ENCODE measurements at regions not wholly inside any gene's neighbourhood (a gene's known extent, or its start where the extent isn't known, plus 50 kb on each side); places are given as distances from the start of the nearest gene placed in this dataset.

DNA sequence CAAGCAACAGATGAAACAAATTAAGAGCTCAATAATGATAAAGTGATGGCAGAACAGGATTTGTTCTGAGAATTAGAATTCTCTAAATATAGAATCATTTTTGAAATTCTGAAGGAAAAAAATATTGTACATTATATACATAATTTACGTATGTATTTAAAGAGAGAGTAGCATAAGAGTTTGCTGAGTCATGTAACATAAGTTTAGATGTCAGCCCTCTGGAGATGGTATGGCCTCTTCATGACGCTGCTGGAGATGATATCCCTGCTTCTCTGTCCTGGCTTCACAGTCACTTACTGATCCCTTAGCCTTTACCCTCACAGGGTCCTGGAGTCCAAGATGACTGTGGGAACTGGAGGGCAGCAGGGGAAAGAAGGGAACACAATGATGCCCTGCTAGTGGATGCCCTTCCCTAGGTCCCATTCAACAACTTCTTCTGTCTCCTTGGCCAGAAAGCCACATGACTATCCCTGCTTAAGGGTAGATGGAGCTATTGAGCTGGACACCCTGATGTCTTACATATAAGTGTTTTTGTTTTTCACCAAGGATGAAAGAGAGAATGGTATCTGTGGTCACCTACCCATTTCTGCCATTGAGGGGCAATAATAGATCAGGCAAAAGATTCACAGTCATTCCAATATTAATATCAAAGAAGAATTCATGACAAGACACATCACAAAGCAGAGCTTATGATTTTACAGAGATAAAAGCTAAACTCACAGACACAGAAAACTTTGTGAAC lies 753.1 kb downstream of the TBC1D22A start:
- TF ChIP-seq ZNF624 (tag by site-specific recombination; IDR thresholded peaks at IDR 0.05) (no peak), ZNF391 (tag by site-specific recombination; IDR thresholded peaks at IDR 0.05; ENCODE audit: borderline replicate concordance, low read depth) (no peak), ZNF274 (IDR thresholded peaks at IDR 0.05; ENCODE audit: low read length) (no peak), ZNF274 (tag by site-specific recombination; IDR thresholded peaks at IDR 0.05; ENCODE audit: borderline replicate concordance) (no peak), ZNF112 (tag by site-specific recombination; IDR thresholded peaks at IDR 0.05) (no peak), ZNF311 (tag by site-specific recombination; IDR thresholded peaks at IDR 0.05; ENCODE audit: borderline replicate concordance) (no peak), ZFP3 (tag by site-specific recombination; IDR thresholded peaks at IDR 0.05; ENCODE audit: low read depth) (no peak), ZNF548 (tag by site-specific recombination; IDR thresholded peaks at IDR 0.05) (no peak), SP3 (tag by site-specific recombination; IDR thresholded peaks at IDR 0.05) (no peak), KLF7 (tag by site-specific recombination; IDR thresholded peaks at IDR 0.05; ENCODE audit: borderline replicate concordance) (no peak), TCF7L2 (IDR thresholded peaks at IDR 0.05; ENCODE audit: borderline replicate concordance, low read depth, low read length) (no peak), ZNF184 (tag by site-specific recombination; IDR thresholded peaks at IDR 0.05) (no peak), ZEB2 (tag by site-specific recombination; IDR thresholded peaks at IDR 0.05) (no peak), SALL2 (tag by site-specific recombination; IDR thresholded peaks at IDR 0.05; ENCODE audit: borderline replicate concordance) (no peak)
- TF ChIP-seq, protein P1, sequence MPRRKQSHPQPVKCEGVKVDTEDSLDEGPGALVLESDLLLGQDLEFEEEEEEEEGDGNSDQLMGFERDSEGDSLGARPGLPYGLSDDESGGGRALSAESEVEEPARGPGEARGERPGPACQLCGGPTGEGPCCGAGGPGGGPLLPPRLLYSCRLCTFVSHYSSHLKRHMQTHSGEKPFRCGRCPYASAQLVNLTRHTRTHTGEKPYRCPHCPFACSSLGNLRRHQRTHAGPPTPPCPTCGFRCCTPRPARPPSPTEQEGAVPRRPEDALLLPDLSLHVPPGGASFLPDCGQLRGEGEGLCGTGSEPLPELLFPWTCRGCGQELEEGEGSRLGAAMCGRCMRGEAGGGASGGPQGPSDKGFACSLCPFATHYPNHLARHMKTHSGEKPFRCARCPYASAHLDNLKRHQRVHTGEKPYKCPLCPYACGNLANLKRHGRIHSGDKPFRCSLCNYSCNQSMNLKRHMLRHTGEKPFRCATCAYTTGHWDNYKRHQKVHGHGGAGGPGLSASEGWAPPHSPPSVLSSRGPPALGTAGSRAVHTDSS (tag by site-specific recombination; IDR thresholded peaks at IDR 0.05) = no peak
- TF ChIP-seq, protein P2, sequence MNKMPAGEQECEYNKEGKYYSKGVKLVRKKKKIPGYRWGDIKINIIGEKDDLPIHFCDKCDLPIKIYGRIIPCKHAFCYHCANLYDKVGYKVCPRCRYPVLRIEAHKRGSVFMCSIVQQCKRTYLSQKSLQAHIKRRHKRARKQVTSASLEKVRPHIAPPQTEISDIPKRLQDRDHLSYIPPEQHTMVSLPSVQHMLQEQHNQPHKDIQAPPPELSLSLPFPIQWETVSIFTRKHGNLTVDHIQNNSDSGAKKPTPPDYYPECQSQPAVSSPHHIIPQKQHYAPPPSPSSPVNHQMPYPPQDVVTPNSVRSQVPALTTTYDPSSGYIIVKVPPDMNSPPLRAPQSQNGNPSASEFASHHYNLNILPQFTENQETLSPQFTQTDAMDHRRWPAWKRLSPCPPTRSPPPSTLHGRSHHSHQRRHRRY (tag by site-specific recombination; IDR thresholded peaks at IDR 0.05) = no peak
- TF ChIP-seq, protein P3, sequence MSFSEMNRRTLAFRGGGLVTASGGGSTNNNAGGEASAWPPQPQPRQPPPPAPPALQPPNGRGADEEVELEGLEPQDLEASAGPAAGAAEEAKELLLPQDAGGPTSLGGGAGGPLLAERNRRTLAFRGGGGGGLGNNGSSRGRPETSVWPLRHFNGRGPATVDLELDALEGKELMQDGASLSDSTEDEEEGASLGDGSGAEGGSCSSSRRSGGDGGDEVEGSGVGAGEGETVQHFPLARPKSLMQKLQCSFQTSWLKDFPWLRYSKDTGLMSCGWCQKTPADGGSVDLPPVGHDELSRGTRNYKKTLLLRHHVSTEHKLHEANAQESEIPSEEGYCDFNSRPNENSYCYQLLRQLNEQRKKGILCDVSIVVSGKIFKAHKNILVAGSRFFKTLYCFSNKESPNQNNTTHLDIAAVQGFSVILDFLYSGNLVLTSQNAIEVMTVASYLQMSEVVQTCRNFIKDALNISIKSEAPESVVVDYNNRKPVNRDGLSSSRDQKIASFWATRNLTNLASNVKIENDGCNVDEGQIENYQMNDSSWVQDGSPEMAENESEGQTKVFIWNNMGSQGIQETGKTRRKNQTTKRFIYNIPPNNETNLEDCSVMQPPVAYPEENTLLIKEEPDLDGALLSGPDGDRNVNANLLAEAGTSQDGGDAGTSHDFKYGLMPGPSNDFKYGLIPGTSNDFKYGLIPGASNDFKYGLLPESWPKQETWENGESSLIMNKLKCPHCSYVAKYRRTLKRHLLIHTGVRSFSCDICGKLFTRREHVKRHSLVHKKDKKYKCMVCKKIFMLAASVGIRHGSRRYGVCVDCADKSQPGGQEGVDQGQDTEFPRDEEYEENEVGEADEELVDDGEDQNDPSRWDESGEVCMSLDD (tag by site-specific recombination; IDR thresholded peaks at IDR 0.05) = no peak
- TF ChIP-seq, protein P4, sequence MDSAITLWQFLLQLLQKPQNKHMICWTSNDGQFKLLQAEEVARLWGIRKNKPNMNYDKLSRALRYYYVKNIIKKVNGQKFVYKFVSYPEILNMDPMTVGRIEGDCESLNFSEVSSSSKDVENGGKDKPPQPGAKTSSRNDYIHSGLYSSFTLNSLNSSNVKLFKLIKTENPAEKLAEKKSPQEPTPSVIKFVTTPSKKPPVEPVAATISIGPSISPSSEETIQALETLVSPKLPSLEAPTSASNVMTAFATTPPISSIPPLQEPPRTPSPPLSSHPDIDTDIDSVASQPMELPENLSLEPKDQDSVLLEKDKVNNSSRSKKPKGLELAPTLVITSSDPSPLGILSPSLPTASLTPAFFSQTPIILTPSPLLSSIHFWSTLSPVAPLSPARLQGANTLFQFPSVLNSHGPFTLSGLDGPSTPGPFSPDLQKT (IDR thresholded peaks at IDR 0.05; ENCODE audit: borderline replicate concordance, low read depth, low read length) = no peak
- H3K4me3 ChIP-seq (ENCODE audit: low read depth, low read length) = no peak overlapping the region
- H3K4me1 ChIP-seq (ENCODE audit: control insufficient read depth, insufficient read depth, low read length) = no peaks in the 10 kb centered on the region
- H3K36me3 ChIP-seq (ENCODE audit: control insufficient read depth in 2 of 2, insufficient read depth in 1 of 2, low read length in 2 of 2) = no peaks in the 10 kb centered on the region
- ChIA-PET CTCF (interaction anchor here (0.7 kb wide), 1 partner anchor 363 kb away, joined by 3 read pairs; no protein-coding TSS in a partner anchor), POLR2A (no interaction called here)
- H3K9me3 ChIP-seq (ENCODE audit: control insufficient read depth, insufficient read depth, low read depth, low read length) = no peaks in the 10 kb centered on the region
- H3K27ac ChIP-seq (ENCODE audit: extremely low read depth, low read depth, low read length) = no peak overlapping the region

DNA sequence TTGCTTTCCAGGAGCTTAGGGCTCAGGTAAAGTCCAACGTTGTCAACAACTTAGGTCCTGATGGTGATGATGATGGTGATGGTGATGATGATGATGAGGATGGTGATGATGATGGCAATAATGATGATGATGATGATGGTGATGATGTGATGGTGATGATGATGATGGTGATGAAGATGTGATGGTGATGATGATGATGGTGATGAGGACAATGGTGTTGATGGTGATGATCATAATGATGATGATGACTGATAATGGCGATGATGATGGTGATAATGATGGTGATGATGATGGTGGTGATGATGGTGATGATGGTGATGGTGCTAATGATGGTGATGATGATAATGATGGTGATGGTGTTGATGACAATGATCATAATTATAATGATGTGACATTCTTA lies 750.2 kb downstream of the TBC1D22A start:
- POLR2A ChIA-PET = no interaction called here
- Histone ChIP-seq H3K27ac (ENCODE audit: extremely low read depth, low read depth, low read length) (no peak overlapping the region), H3K9me3 (ENCODE audit: control insufficient read depth, insufficient read depth, low read depth, low read length) (no peaks in the 10 kb centered on the region)
- TF ChIP-seq, protein P5, sequence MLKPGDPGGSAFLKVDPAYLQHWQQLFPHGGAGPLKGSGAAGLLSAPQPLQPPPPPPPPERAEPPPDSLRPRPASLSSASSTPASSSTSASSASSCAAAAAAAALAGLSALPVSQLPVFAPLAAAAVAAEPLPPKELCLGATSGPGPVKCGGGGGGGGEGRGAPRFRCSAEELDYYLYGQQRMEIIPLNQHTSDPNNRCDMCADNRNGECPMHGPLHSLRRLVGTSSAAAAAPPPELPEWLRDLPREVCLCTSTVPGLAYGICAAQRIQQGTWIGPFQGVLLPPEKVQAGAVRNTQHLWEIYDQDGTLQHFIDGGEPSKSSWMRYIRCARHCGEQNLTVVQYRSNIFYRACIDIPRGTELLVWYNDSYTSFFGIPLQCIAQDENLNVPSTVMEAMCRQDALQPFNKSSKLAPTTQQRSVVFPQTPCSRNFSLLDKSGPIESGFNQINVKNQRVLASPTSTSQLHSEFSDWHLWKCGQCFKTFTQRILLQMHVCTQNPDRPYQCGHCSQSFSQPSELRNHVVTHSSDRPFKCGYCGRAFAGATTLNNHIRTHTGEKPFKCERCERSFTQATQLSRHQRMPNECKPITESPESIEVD (tag by site-specific recombination; IDR thresholded peaks at IDR 0.05) = no peak
- TF ChIP-seq ZBTB7A (tag by site-specific recombination; IDR thresholded peaks at IDR 0.05; ENCODE audit: low read depth) (no peak), SALL2 (tag by site-specific recombination; IDR thresholded peaks at IDR 0.05; ENCODE audit: borderline replicate concordance) (peak; percentile 61; the same call in 1 of the 2 replicates), ZNF433 (tag by site-specific recombination; IDR thresholded peaks at IDR 0.05; ENCODE audit: low read depth) (no peak), HOXC10 (CRISPR knock-in tag; IDR thresholded peaks at IDR 0.05) (no peak), ZNF521 (tag by site-specific recombination; IDR thresholded peaks at IDR 0.05) (peak; percentile 80; the same call in 1 of the 2 replicates)
- TF ChIP-seq, protein P6, sequence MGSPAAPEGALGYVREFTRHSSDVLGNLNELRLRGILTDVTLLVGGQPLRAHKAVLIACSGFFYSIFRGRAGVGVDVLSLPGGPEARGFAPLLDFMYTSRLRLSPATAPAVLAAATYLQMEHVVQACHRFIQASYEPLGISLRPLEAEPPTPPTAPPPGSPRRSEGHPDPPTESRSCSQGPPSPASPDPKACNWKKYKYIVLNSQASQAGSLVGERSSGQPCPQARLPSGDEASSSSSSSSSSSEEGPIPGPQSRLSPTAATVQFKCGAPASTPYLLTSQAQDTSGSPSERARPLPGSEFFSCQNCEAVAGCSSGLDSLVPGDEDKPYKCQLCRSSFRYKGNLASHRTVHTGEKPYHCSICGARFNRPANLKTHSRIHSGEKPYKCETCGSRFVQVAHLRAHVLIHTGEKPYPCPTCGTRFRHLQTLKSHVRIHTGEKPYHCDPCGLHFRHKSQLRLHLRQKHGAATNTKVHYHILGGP (tag by site-specific recombination; IDR thresholded peaks at IDR 0.05) = peak; percentile 33; the same call in 1 of the 2 replicates

More for the DNA sequence above, 750.2 kb downstream of the TBC1D22A start:
- Histone ChIP-seq H3K4me3 (ENCODE audit: low read depth, low read length) (no peak overlapping the region), H3K4me1 (ENCODE audit: control insufficient read depth, insufficient read depth, low read length) (no peaks in the 10 kb centered on the region), H3K36me3 (ENCODE audit: control insufficient read depth in 2 of 2, insufficient read depth in 1 of 2, low read length in 2 of 2) (no peaks in the 10 kb centered on the region)
- CTCF ChIA-PET = no interaction called here
